ENCODE measurements at regions not wholly inside any gene's neighbourhood (a gene's known extent, or its start where the extent isn't known, plus 50 kb on each side); places are given as distances from the start of the nearest gene placed in this dataset.

- no peak for TF ChIP-seq EZH2 (IDR thresholded peaks at IDR 0.05; ENCODE audit: borderline replicate concordance)
- TF ChIP-seq CTCF (IDR thresholded peaks at IDR 0.05; ENCODE audit: poor library complexity) = no peak
- TF ChIP-seq EZH2phosphoT487 (IDR thresholded peaks at IDR 0.05; ENCODE audit: low read depth, severe bottlenecking, unreplicated experiment) = no peak
Observed at GRCh38 chr2:166647935-166648334, 153.9 kb upstream of the SCN7A start.
